Erythroblast (primary cell): ENCODE measurements at regions not wholly inside any gene's neighbourhood (a gene's known extent, or its start where the extent isn't known, plus 50 kb on each side); places are given as distances from the start of the nearest gene placed in this dataset.

ENCODE experiments used
- GATA1 ChIP-seq: IDR thresholded peaks from 2 replicates; pipeline ENCODE4 v1.6.1; 2011; ENCODE audit warnings: low read depth, mild to moderate bottlenecking, control low read depth, low read length, moderate library complexity
- POLR2A ChIP-seq: IDR thresholded peaks from 2 replicates; pipeline ENCODE4 v1.6.1; 2011; ENCODE audit warnings: mild to moderate bottlenecking, low read length

DNA sequence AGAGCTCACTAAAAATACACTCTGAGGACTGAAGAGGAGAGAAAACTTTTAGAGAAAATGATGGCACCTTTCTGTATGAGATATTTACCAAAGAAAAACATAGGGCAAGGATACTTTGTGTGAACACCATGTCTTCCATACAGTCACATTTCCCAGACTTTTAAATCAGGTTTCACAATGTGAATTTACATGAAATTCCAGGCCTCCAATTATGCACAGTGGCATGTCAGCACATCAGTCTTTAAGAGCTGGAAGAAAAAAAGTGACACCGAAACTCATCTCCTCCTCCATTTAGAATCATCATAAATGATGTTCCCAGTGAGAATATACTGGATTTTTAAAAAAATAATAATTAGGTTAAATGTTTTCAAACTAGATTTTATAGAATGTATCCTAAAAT is 232.2 kb upstream of the UBASH3B start:
- no peak for TF ChIP-seq POLR2A
- TF ChIP-seq GATA1, result no peak
